ENCODE measurements at regions not wholly inside any gene's neighbourhood (a gene's known extent, or its start where the extent isn't known, plus 50 kb on each side); places are given as distances from the start of the nearest gene placed in this dataset.

- TF ChIP-seq POLR2A (IDR thresholded peaks at IDR 0.05) (no peak), CTCF (IDR thresholded peaks at IDR 0.05) (no peak)
Measured at GRCh38 chr6:18039481-18039880, 52.0 kb upstream of the KIF13A start.

Measured in Peyer's patch (tissue), 4 donors.